ENCODE measurements at regions not wholly inside any gene's neighbourhood (a gene's known extent, or its start where the extent isn't known, plus 50 kb on each side); places are given as distances from the start of the nearest gene placed in this dataset.

GRCh38 chrX:40422021-40422420 lies 158.7 kb upstream of the ATP6AP2 start:
- no peak for DNase-seq (ENCODE audit: low read depth)
- TF ChIP-seq, protein P1, sequence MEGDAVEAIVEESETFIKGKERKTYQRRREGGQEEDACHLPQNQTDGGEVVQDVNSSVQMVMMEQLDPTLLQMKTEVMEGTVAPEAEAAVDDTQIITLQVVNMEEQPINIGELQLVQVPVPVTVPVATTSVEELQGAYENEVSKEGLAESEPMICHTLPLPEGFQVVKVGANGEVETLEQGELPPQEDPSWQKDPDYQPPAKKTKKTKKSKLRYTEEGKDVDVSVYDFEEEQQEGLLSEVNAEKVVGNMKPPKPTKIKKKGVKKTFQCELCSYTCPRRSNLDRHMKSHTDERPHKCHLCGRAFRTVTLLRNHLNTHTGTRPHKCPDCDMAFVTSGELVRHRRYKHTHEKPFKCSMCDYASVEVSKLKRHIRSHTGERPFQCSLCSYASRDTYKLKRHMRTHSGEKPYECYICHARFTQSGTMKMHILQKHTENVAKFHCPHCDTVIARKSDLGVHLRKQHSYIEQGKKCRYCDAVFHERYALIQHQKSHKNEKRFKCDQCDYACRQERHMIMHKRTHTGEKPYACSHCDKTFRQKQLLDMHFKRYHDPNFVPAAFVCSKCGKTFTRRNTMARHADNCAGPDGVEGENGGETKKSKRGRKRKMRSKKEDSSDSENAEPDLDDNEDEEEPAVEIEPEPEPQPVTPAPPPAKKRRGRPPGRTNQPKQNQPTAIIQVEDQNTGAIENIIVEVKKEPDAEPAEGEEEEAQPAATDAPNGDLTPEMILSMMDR (conservative IDR thresholded peaks at IDR 0.05; ENCODE audit: low read depth, low read length), result no peak

GRCh38 chrX:40420899-40421729 lies 159.7 kb upstream of the ATP6AP2 start:
- TF ChIP-seq, protein P1 (conservative IDR thresholded peaks at IDR 0.05; ENCODE audit: low read depth, low read length), result no peak
- DNase-seq (ENCODE audit: low read depth), result peak; percentile 20
- H3K4me3 ChIP-seq (ENCODE audit: low read depth, low read length), result no peak overlapping the region

More at GRCh38 chrX:40422021-40422420, 158.7 kb upstream of the ATP6AP2 start:
- H3K4me3 ChIP-seq (ENCODE audit: low read depth, low read length), result no peak overlapping the region

DNA sequence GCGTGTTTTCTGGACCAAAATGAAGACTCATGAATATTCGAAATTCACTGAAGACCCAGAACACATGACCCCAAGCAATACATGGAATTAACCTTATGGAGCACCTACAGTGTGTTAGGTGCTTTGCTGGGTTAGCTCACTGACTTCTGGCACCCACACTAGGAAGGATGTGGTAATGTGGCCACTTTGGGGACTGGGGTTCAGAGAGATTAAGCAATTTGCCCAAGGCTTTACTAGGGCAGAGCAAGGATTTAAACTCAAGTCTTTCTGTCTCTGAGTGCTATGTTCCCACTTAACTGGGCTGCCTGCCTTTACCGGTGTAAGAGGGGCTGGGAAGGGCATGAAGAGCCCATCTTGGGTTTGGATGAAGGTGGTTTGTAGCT lies 162.0 kb upstream of the ATP6AP2 start:
- no peak for DNase-seq (ENCODE audit: low read depth)
- TF ChIP-seq, protein P1 (conservative IDR thresholded peaks at IDR 0.05; ENCODE audit: low read depth, low read length), result no peak
- no peak overlapping the region for H3K4me3 ChIP-seq (ENCODE audit: low read depth, low read length)

DNA sequence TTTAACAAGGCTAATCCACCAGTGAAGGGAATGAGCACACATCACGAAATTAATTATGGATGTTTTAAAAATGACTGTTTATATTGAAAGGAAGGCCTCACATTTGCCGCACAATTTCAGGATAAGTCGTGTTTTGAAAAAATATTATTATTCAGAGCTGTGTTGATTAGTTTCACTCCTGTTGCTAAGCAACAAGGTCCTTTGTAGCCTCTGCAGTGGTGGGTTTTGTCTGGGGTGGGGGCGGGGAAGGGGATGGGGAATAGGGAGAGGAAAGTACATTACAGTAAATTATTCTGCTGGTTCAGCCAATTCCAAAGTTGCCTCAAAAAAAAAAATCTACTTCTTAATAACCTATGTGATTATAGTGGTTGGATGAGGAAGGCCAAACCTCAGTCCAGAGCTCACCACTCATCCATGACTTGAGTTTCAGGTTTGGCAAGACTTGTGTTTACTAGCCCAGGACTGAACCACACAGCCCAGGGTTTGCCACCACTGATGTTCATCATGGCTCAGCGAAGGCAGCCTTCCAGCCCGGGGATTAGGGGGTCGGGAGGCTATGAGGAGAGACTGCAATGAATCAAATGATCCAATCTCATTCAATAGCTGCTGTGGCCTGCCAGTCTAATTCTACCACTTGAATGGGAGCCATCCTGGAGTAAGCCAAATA lies 162.5 kb upstream of the ATP6AP2 start:
- H3K4me3 ChIP-seq (ENCODE audit: low read depth, low read length), result no peak overlapping the region
- DNase-seq (ENCODE audit: low read depth), result no peak
- TF ChIP-seq, protein P1 (conservative IDR thresholded peaks at IDR 0.05; ENCODE audit: low read depth, low read length), result no peak

GRCh38 chrX:40415675-40416074 lies 165.1 kb upstream of the ATP6AP2 start:
- TF ChIP-seq, protein P1 (conservative IDR thresholded peaks at IDR 0.05; ENCODE audit: low read depth, low read length), result no peak
- H3K4me3 ChIP-seq (ENCODE audit: low read depth, low read length), result no peak overlapping the region
- no peak for DNase-seq (ENCODE audit: low read depth)

DNA sequence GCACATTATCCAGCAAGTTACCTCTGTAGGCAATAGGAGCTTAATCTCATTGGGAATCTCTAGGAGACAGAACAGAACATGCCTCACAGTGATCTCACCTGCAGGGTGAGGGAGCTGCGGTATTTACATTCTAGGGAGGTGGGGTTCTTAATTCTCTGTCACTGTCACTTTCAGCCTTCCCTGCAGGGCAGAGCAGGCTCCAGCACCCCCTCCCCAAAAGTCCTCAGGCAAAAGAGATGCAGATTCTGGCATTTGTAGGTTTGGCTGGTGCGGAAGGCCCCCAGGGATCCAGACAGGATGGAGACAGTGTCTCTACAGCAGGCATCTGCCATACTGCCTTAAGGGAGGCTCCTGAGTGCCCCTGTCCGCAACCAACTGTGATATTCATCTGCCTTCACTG lies 166.4 kb upstream of the ATP6AP2 start:
- H3K4me3 ChIP-seq (ENCODE audit: low read depth, low read length), result no peak overlapping the region
- no peak for DNase-seq (ENCODE audit: low read depth)
- TF ChIP-seq, protein P1 (conservative IDR thresholded peaks at IDR 0.05; ENCODE audit: low read depth, low read length), result no peak
